LoVo (cell line): ENCODE measurements at regions not wholly inside any gene's neighbourhood (a gene's known extent, or its start where the extent isn't known, plus 50 kb on each side); places are given as distances from the start of the nearest gene placed in this dataset.

Source experiments
- DNase-seq: peaks from one replicate; pipeline ENCODE4 v3.0.0-alpha.2; 2016; ENCODE audit warnings: low spot score

DNA sequence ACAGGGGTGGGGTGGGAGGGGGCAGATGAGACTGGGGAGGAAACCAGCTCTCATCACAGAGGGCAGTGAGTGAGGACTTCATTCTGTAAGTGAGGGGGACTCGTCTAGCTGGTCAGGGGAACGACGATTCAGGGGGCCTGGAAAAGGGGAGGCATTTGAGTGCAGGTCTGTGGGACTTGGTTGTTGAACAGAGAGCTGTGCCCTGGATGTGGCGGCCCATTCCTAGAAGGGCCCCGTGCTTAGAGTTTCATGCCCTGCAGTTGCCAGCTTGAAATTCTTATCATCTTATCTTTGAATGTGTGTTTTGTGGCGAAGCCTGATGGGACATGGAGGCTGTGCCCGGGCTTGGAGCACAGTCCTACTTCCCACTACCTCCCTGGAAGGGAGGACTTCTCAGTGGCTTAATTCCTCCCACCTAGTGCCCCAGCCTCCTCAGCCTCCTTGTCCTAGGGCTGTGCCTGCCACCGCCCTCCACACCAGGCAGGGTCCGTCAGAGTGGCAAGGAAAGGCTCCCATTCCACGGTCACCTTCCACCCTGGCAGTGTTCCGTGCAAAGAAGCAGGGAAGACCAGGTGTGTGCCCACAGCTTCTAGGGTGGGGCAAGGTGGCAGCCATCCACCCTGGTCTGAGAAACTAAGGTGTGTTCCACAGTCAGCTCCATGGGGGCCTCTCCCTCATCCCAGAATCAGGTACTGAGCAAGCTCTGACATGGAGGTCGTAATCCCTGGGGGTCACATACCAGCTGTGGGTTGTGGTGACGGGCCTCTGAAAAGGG lies 59.7 kb upstream of the LMO1 start:
- no peak for DNase-seq

DNA sequence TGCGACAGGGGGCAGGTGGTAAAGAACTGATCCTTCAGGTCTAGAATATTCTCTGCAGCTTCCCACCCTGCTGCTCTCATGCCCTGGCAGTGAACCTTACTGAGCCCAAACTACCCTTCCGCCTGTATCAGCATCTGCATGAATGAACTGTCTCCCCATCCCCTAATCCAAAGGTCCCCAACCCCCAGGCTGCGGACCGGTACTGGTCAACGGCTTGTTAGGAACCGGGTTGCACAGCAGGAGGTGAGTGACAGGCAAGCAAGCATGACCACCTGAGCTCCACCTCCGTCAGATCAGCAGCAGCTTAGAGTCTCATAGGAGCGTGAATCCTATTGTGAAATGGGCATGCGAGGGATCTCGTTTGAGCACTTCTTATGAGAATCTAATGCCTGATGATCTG lies 58.2 kb upstream of the LMO1 start:
- no peak for DNase-seq

DNA sequence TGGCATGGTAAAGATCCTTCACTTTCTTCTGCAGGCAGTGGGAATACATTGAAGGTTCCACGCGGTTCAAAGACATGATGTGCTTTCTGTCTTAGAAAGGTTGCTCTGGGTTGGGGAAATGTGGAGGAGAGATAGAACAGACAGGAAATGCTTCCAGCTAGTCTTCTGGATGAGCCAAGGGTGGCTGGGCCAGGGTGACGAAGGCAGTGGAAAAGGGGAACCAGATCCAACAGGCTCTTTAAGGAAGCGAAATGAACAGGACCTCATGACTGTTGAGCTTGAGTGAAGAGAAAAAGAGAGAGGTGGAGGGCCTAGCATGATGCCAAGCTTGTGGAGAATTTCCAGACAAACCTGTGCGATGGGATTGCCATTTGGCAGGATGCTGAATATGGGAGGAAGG lies 56.4 kb upstream of the LMO1 start:
- DNase-seq = no peak

DNA sequence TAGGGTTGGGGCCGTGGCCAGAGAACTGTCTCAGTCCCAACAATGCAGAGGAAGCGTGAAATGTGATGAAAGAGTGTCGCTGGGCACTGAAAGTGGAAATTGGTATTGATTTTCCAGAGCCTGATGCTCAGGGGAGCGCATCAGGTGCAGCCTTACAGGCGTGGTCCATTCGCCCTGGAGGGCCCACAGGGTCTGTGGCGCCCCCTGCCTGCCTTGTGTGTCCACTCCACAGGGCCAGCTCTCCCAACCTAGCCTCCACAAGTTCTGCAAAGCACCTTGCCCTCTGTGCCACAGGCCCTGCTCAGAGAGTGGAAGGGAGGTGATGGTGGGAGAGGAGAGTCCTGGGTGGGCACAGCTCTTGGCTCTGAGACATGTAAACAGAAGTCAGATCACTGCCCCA lies 54.9 kb upstream of the LMO1 start:
- DNase-seq = no peak

DNA sequence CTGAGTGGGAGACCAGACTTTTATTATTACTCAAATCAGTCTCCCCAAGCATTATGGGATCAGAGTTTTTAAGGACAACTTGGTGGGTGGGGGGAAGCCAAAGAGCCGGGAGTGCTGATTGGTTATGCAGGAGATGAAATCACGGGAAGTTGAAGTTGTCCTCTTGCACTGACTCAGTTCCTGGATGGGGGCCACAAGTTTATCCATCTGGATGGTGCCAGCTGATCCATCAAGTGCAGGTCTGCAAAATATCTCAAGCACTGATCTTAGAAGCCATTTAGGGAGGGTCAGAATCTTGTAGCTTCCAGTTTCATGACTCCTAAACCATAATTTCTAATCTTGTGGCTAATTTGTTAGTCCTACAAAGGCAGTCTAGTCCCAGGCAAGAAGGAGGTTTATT lies 53.5 kb upstream of the LMO1 start:
- no peak for DNase-seq

DNA sequence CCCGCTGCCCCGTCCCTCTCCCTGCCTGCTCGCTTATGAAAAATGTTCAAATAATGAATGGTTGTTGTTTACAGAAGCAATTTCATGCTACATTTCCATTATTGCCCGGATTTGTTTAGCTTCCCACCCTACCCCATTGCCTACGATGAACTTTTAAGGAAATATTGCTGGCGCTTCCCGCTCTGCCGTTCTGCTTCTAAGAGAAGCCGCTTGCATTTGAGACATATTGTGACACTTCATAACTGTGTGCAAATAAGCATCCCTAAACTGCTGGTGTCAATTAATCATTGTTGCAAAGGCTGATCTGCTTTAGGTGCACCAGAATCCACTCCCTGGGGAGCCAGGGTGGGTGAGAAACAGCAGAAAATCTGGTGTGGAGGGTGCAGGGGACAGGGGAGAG lies 52.3 kb upstream of the LMO1 start:
- DNase-seq = no peak

DNA sequence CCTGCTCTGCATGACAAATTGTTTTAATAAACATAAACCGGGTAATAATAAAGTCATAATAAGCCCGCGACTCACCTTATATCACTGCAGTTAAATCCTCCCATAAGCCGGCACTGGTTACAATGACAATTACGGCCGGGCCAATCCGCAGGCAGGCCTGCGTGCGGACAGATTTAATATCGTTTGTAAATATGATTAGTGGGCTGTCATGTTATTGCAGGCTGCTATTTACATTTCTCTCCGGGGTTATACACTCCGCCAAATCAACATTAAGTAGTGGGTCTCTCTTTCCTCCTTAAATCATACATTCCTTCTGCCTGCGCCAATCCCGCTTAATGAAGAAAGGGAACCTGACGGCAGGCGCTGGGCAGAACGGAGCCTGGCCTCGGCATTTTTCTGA lies 51.8 kb upstream of the LMO1 start:
- no peak for DNase-seq

DNA sequence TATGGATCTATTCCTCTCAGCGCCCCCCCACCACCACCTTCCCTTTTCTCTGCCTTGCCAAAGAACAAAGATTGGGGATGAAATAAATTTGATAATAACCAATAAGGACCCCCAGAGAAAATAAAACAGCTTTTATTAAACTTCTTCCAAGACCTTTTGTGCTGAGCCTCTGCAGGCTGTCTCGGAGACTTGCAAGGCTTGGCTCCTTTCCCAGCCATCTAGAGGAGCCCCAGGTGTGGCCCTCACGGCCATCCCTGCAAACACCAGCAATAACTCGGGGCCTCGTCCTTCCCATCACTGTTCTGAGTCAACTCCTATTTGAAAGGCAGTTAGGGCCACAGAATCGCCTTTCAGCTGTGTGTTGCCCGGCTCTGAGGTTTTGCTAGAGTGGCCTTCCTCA lies 51.2 kb upstream of the LMO1 start:
- DNase-seq = no peak

DNA sequence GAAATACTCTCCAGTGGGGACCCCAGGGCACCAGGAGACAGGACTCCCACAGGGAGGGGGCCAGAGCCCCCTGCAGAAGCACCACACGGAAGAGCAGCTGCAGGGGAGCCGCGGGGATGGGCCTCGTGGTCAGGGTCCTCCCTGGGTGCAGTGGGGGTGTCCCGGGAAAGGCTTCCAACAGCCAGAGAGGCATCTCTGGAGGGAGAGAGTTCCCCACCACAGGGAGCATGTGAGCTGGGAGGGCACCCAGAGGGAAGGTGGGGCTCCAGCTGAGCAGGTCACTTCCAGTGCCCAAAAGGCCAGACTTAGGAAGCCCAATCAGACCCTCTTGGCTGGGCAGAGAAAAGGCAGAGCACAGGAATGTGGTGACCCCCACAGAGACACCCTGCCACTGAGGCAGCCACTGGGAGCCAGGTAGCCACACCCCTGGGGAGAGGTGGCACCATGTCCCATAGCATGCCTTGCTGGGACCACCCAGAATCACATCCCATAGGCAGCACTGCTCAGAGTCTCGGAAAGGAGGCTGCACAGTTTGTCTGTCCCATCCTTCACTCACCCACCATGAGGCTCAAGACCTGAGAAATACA lies 49.9 kb upstream of the LMO1 start:
- no peak for DNase-seq
